ENCODE measurements at regions not wholly inside any gene's neighbourhood (a gene's known extent, or its start where the extent isn't known, plus 50 kb on each side); places are given as distances from the start of the nearest gene placed in this dataset.

DNA sequence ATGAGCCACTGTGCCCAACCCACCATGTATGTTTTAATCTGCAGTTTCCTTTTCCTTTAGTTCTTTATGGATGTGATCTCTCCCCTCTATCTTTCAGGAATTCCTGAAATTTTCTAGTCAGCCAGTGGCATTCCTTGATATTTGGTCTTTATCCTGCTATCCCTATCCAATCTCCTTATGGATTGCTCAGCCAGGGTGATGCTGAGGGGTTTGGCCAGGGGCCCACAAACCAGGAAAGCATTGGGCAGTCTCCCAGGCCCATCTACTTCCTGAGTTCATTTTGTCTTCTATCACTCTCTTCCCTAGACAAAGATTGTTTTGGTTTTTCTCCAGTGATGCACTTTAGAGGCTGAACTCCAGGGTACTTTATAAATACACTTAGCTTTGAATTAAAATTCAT lies 115.9 kb downstream of the KATNIP start:
- Histone ChIP-seq H3K9me3 (no peaks in the 10 kb centered on the region), H3K4me1 (ENCODE audit: low read depth) (no peaks in the 10 kb centered on the region), H3K4me3 (no peak overlapping the region), H3K36me3 (ENCODE audit: low read depth) (no peaks in the 10 kb centered on the region)
- no peak for ATAC-seq
- DNase-seq, result no peak
- intact Hi-C loops (cut with DNase I, micrococcal nuclease), result no loop called here
- TF ChIP-seq, protein P1, sequence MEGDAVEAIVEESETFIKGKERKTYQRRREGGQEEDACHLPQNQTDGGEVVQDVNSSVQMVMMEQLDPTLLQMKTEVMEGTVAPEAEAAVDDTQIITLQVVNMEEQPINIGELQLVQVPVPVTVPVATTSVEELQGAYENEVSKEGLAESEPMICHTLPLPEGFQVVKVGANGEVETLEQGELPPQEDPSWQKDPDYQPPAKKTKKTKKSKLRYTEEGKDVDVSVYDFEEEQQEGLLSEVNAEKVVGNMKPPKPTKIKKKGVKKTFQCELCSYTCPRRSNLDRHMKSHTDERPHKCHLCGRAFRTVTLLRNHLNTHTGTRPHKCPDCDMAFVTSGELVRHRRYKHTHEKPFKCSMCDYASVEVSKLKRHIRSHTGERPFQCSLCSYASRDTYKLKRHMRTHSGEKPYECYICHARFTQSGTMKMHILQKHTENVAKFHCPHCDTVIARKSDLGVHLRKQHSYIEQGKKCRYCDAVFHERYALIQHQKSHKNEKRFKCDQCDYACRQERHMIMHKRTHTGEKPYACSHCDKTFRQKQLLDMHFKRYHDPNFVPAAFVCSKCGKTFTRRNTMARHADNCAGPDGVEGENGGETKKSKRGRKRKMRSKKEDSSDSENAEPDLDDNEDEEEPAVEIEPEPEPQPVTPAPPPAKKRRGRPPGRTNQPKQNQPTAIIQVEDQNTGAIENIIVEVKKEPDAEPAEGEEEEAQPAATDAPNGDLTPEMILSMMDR (IDR thresholded peaks at IDR 0.05), result no peak

DNA sequence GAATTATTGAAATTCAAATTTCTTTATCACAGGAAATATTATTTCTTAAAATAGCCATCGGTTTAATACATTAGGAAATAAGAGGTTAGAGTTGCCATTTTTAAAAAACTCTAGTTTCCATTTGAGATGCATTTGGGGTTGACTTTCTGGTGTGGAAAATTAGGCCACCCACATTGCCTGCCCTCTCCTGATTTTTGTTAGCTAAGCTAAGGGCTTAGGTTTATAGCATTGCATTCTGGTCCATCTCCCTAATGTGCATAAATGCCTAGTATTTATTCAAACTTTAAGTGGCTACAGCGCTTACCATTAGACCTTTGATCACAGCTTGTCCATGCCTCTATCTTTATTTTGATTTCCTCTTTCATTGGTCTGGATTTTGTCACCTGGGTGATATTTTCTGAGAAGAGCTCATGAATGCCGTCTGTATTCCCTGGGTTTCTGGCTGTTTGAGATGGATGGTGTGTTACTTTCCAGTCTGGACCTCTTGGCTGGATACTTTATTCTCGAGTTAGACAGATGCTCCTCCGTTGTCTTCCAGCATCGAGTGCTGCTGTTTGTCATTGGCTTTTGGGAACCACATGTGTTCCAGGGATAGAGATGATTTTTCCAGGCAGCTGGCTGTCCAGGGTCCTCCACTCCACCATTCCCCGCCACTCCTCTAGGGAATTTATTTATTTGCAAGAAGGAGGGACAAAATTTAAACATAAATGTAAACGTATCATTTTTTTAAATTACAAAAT lies 120.3 kb downstream of the KATNIP start:
- no peaks in the 10 kb centered on the region for H3K4me1 ChIP-seq (ENCODE audit: low read depth)
- H3K36me3 ChIP-seq (ENCODE audit: low read depth), result no peaks in the 10 kb centered on the region
- no peaks in the 10 kb centered on the region for H3K9me3 ChIP-seq
- no peak overlapping the region for H3K4me3 ChIP-seq
- no peak for ATAC-seq
- TF ChIP-seq, protein P1 (IDR thresholded peaks at IDR 0.05), result no peak
- DNase-seq, result no peak
- intact Hi-C loops (cut with DNase I, micrococcal nuclease), result no loop called here

DNA sequence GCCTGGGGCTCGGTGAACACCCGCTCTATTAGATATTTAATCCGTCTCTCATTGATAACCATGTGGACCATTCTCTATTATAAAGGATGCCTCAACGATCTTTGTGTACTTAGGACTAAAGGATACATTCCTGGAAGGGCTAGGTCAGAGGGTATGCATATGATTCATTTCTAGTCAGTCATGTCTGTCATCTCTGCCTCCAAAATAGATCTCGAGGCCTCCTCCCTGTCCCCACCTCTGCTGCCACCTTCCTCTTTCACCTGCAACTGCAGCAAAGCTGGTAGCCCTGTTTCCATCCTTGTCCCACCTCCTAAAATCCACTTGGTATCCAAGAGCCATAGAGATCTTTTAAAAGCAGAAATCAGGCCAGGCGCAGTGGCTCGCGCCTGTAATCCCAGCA lies 121.5 kb downstream of the KATNIP start:
- TF ChIP-seq, protein P1 (IDR thresholded peaks at IDR 0.05), result no peak
- no peaks in the 10 kb centered on the region for H3K36me3 ChIP-seq (ENCODE audit: low read depth)
- H3K4me1 ChIP-seq (ENCODE audit: low read depth), result no peaks in the 10 kb centered on the region
- no peaks in the 10 kb centered on the region for H3K9me3 ChIP-seq
- ATAC-seq (no peak), DNase-seq (no peak)
- intact Hi-C loops (cut with DNase I, micrococcal nuclease), result no loop called here
- no peak overlapping the region for H3K4me3 ChIP-seq

DNA sequence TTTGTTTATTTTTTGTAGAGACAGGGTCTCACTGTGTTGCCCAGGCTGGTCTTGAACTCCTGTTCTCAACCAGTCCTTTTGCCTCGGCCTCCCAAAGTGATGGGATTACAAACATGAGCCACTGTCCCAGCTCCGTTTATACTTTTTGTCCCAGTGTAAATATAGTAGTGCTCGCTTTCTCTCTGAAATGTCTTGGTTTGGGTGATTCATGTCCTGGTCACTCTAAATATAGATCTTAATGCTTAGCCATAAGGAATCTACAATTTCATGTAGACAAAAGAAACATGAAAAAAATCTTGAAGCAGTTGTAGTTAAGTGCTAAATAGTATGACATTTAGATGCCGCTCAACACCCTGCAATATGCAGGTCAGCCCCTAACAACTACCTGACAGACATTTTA lies 126.9 kb downstream of the KATNIP start:
- no peaks in the 10 kb centered on the region for H3K36me3 ChIP-seq (ENCODE audit: low read depth)
- TF ChIP-seq, protein P1 (IDR thresholded peaks at IDR 0.05), result no peak
- ATAC-seq, result no peak
- H3K9me3 ChIP-seq, result no peaks in the 10 kb centered on the region
- H3K4me1 ChIP-seq (ENCODE audit: low read depth), result no peaks in the 10 kb centered on the region
- no peak overlapping the region for H3K4me3 ChIP-seq
- no peak for DNase-seq
- intact Hi-C loops (cut with DNase I, micrococcal nuclease), result no loop called here

DNA sequence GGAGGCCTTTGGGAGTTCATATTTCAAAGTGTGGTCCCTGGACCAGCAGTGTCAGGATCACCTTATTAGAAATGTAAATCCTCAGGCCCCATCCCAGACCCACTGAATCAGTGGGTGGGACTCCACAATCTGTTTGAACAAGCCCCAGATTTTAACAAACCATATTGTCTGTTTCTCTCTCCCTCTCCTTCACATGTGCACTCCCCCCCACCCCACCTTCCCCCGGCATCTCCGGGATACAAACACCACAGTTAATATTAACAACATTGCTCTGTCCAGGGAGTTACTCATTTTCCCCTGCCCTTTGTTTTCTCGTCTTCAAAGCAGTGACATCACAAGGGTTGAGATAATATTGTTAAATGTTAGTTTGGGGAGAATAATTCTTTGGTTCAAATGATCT lies 127.3 kb downstream of the KATNIP start:
- Histone ChIP-seq H3K4me1 (ENCODE audit: low read depth) (no peaks in the 10 kb centered on the region), H3K36me3 (ENCODE audit: low read depth) (no peaks in the 10 kb centered on the region), H3K4me3 (no peak overlapping the region), H3K9me3 (no peaks in the 10 kb centered on the region)
- intact Hi-C loops (cut with DNase I, micrococcal nuclease), result no loop called here
- TF ChIP-seq, protein P1 (IDR thresholded peaks at IDR 0.05), result no peak
- DNase-seq (no peak), ATAC-seq (no peak)

DNA sequence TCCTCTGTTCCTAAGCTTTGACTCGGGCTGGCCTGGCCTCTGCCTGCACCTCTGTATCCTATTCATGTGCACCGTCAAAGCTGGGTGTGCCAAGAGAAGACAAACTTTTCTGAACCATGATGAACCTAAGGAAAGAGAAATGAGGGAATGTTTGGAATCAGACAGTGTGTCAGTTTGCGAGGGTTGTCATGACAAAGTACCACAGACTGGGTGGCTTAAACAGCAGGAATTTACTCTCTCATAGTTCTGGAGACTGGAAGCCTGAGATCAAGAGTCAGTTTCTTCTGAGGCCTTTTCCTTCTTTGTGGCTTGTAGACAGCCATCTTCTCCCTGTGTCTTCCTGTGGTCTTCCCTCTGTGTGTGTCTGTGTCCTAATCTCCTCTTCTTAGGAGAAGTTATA lies 129.0 kb downstream of the KATNIP start:
- DNase-seq (no peak), ATAC-seq (no peak)
- H3K4me1 ChIP-seq (ENCODE audit: low read depth), result no peaks in the 10 kb centered on the region
- no peaks in the 10 kb centered on the region for H3K9me3 ChIP-seq
- intact Hi-C loops (cut with DNase I, micrococcal nuclease), result no loop called here
- TF ChIP-seq, protein P1 (IDR thresholded peaks at IDR 0.05), result no peak
- no peaks in the 10 kb centered on the region for H3K36me3 ChIP-seq (ENCODE audit: low read depth)
- no peak overlapping the region for H3K4me3 ChIP-seq
